NT2/D1 (cell line): ENCODE measurements at regions not wholly inside any gene's neighbourhood (a gene's known extent, or its start where the extent isn't known, plus 50 kb on each side); places are given as distances from the start of the nearest gene placed in this dataset.
"Not testable (repeated sequence)": the region's sequence is repeated elsewhere in the genome, so short reads cannot be mapped to it uniquely, and the experiment has no call there.

Experiments
- DNase-seq: peaks from one replicate; pipeline ENCODE4 v3.0.0-alpha.2; 2011; ENCODE audit warnings: low read depth, low spot score
- H3K27me3 ChIP-seq: 2 replicates; pipeline ENCODE4 v1.6.0; 2011; ENCODE audit warnings: mild to moderate bottlenecking; ENCODE audit not compliant: insufficient read length, insufficient read depth
- H3K36me3 ChIP-seq: 2 replicates; pipeline ENCODE4 v1.6.1; 2011; ENCODE audit warnings: mild to moderate bottlenecking, low read length, mixed read lengths; ENCODE audit not compliant: insufficient read depth, insufficient read length
- H3K4me1 ChIP-seq: 2 replicates; pipeline ENCODE4 v1.5.1; 2011; ENCODE audit not compliant: insufficient read depth, insufficient read length
- H3K4me3 ChIP-seq: 2 replicates; pipeline ENCODE4 v1.5.1; 2011; ENCODE audit warnings: low read depth; ENCODE audit not compliant: insufficient read length
- H3K9ac ChIP-seq: 2 replicates; pipeline ENCODE4 v1.6.0; 2011; ENCODE audit warnings: low read depth; ENCODE audit not compliant: insufficient read length
- H3K9me3 ChIP-seq: 2 replicates; pipeline ENCODE4 v1.5.1; 2011; ENCODE audit warnings: mild to moderate bottlenecking, low read length; ENCODE audit not compliant: insufficient read depth
- SUZ12 ChIP-seq: IDR thresholded peaks from 2 replicates; pipeline ENCODE4 v1.6.1; 2011; ENCODE audit not compliant: insufficient read length, insufficient read depth; ENCODE audit errors: extremely low read depth
- YY1 ChIP-seq: IDR thresholded peaks from 2 replicates; pipeline ENCODE4 v1.6.1; 2011; ENCODE audit not compliant: insufficient read length, insufficient read depth
- ZNF274 ChIP-seq: IDR thresholded peaks from 2 replicates; pipeline ENCODE4 v1.6.1; 2011; ENCODE audit warnings: mild to moderate bottlenecking, low read depth, low read length

- Histone ChIP-seq H3K4me1 (no peaks in the 10 kb centered on the region), H3K27me3 (no peaks in the 10 kb centered on the region), H3K9ac (no peak overlapping the region), H3K4me3 (no peak overlapping the region), H3K36me3 (no peaks in the 10 kb centered on the region), H3K9me3 (no peaks in the 10 kb centered on the region)
- no peak for DNase-seq
- TF ChIP-seq YY1: no peak
- TF ChIP-seq ZNF274: no peak
- no peak for TF ChIP-seq SUZ12
Measured at GRCh38 chr2:184186436-184186835, 411.9 kb upstream of the ZNF804A start.

GRCh38 chr2:184187421-184187971, 410.8 kb upstream of the ZNF804A start:
- H3K36me3 ChIP-seq: no peaks in the 10 kb centered on the region
- H3K9me3 ChIP-seq: no peaks in the 10 kb centered on the region
- TF ChIP-seq ZNF274 (no peak), YY1 (no peak), SUZ12 (no peak)
- no peak overlapping the region for H3K9ac ChIP-seq
- H3K27me3 ChIP-seq: no peaks in the 10 kb centered on the region
- DNase-seq: no peak
- H3K4me1 ChIP-seq: no peaks in the 10 kb centered on the region
- H3K4me3 ChIP-seq: no peak overlapping the region

- no peak for DNase-seq
- TF ChIP-seq SUZ12 (no peak), YY1 (no peak), ZNF274 (no peak)
- H3K4me1 ChIP-seq: no peaks in the 10 kb centered on the region
- no peak overlapping the region for H3K4me3 ChIP-seq
- H3K9me3 ChIP-seq: no peaks in the 10 kb centered on the region
- H3K36me3 ChIP-seq: no peaks in the 10 kb centered on the region
- H3K27me3 ChIP-seq: no peaks in the 10 kb centered on the region
- no peak overlapping the region for H3K9ac ChIP-seq
Measured at GRCh38 chr2:184190725-184191124, 407.6 kb upstream of the ZNF804A start.

- TF ChIP-seq YY1: no peak
- no peak for TF ChIP-seq ZNF274
- no peak for TF ChIP-seq SUZ12
- Histone ChIP-seq H3K36me3 (no peaks in the 10 kb centered on the region), H3K9ac (no peak overlapping the region), H3K4me3 (no peak overlapping the region), H3K4me1 (no peaks in the 10 kb centered on the region), H3K27me3 (no peaks in the 10 kb centered on the region), H3K9me3 (no peaks in the 10 kb centered on the region)
- DNase-seq: no peak
Measured at GRCh38 chr2:184192649-184193048, 405.7 kb upstream of the ZNF804A start.

GRCh38 chr2:184197413-184197812, 400.9 kb upstream of the ZNF804A start:
- no peaks in the 10 kb centered on the region for H3K4me1 ChIP-seq
- H3K36me3 ChIP-seq: no peaks in the 10 kb centered on the region
- no peak overlapping the region for H3K4me3 ChIP-seq
- TF ChIP-seq YY1: no peak
- TF ChIP-seq ZNF274: no peak
- TF ChIP-seq SUZ12: no peak
- DNase-seq: no peak
- no peaks in the 10 kb centered on the region for H3K9me3 ChIP-seq
- H3K9ac ChIP-seq: no peak overlapping the region
- H3K27me3 ChIP-seq: no peaks in the 10 kb centered on the region

GRCh38 chr2:184198791-184199190, 399.5 kb upstream of the ZNF804A start:
- H3K9ac ChIP-seq, H3K4me3 ChIP-seq, H3K36me3 ChIP-seq, DNase-seq, H3K27me3 ChIP-seq, H3K9me3 ChIP-seq, H3K4me1 ChIP-seq: not testable (repeated sequence)

- TF ChIP-seq SUZ12 (no peak), ZNF274 (no peak), YY1 (no peak)
- Histone ChIP-seq H3K9ac (no peak overlapping the region), H3K4me1 (no peaks in the 10 kb centered on the region), H3K9me3 (no peaks in the 10 kb centered on the region), H3K4me3 (no peak overlapping the region), H3K27me3 (no peaks in the 10 kb centered on the region), H3K36me3 (no peaks in the 10 kb centered on the region)
- no peak for DNase-seq
Measured at GRCh38 chr2:184199274-184199673, 399.1 kb upstream of the ZNF804A start.

- Histone ChIP-seq H3K27me3 (no peaks in the 10 kb centered on the region), H3K9ac (no peak overlapping the region), H3K9me3 (no peaks in the 10 kb centered on the region), H3K36me3 (no peaks in the 10 kb centered on the region), H3K4me1 (no peaks in the 10 kb centered on the region), H3K4me3 (no peak overlapping the region)
- TF ChIP-seq SUZ12 (no peak), ZNF274 (no peak), YY1 (no peak)
- no peak for DNase-seq
Measured at GRCh38 chr2:184201246-184201645, 397.1 kb upstream of the ZNF804A start.
